Stimulated activated CD8-positive, alpha-beta memory T cell treated with anti-CD3 and anti-CD28 coated beads, Interleukin-15, amount 100 ng/mL, for 4 hours (primary cell): ENCODE measurements at regions not wholly inside any gene's neighbourhood (a gene's known extent, or its start where the extent isn't known, plus 50 kb on each side); places are given as distances from the start of the nearest gene placed in this dataset.

Source experiments
- DNase-seq, 2 donors: peaks; one replicate each; pipeline ENCODE4 v3.0.0-alpha.2; 2020; ENCODE audit warnings: low read depth in 2 of 2

GRCh38 chr21:35343046-35343819 is 294.1 kb upstream of the RUNX1 start:
- DNase-seq = no peak

DNA sequence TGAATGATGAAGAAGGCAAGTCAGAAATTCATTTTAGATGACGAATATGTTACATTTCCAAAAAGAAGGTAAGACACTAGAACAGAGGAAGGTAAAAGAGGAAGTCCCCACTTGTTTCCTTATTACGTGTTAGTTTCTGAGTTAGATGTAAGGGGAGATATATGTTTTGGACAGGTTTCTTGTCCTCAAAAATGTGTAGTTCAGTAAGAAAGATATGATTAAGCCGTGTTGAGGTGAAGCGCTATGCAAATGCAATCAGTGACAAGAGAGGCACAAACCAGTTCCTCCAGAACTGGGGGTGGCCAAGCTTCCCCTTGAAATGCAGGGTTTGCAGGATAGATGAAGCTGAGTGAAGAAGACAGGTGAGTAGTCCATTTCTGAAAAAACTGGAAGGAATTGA is 293.3 kb upstream of the RUNX1 start:
- DNase-seq = no peak

DNA sequence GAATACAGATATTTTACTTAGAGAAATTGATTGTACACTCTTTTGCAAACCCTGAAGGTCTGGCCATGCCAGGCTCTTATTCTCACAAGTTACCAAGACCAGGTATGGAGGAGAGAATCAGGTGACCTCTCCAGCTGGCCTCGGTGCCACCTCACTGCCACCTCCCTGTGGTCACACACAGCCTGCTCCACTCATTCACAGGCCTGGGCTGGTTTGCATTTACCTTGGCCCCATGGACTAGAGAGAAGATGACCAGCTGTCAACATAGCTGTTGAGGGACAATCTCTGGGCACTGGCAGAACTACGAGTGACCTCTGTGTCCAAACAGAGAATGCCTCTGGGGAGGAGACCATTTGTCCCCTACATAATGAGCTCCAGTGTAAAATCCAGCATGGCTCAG is 291.2 kb upstream of the RUNX1 start:
- DNase-seq = no peak

DNA sequence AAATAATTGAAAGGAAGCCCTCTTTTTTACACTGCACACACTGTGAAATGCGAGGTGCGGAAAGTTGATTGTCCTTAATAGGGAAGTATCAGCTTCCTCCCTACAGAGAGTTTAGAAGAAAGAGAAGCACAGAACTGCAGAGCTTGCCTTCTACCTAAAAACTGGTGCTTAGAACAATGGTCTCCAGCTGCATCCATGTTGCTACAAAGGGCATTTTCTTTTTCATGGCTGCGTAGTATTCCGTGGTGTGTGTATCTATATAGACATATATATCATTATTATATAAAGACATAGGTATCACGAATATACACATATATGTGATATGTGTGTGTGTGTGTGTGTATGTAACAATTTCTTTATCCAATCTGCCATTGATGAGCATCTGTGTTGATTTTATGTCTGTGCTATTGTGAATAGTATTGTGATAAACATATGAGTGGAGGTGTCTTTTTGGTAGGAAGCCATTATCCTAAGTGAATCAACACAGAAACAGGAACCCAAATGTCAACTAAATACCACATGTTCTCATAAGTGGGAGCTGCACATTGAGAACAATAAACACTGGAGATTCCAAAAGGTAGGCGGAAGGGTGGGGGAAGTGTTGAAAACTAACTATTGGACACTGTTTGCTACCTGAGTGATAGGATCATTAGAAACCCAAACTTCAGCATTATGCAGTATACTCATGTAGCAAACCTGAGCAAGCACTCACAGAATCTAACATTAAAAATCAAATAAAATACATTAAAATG is 290.0 kb upstream of the RUNX1 start:
- DNase-seq = no peak

GRCh38 chr21:35338281-35338680 is 289.2 kb upstream of the RUNX1 start:
- DNase-seq = no peak

DNA sequence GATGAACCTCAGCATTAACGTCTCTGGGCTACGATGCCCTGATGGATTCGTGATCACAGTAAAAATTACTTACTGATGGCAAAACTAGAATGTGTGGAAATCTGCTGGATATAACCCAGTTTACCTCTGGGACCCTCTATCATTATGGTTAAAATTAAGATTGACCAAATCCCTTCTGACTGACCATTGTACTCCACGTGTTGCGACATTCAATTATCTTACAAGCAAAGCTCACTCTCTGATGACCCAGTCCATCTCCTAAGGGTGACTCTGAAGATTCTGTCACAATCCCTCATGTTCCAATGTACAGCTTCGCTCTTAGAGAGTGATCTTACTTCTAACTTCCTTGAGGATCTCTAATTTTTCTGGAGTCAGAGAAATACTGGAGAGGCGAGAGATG is 288.5 kb upstream of the RUNX1 start:
- DNase-seq = no peak

DNA sequence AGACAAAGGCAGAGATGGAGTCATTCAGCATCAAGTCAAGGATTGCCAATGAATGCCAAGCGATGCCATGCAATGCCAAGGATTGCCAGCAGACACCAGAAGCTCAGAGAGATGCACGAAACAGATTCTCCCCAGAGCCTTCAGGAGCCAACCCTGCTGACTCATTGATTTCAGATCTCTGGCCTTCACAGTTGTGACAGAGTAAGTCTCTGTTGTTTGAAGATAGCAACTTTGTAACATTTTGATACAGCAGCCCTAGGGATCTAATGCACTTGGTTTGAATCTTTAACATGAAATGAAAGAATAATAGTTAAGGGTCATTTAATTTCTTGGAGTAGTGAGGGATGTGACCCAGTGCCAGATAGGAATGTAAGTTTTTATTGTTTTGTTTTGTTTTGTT is 287.4 kb upstream of the RUNX1 start:
- no peak for DNase-seq

GRCh38 chr21:35335951-35336446 is 286.9 kb upstream of the RUNX1 start:
- no peak for DNase-seq

DNA sequence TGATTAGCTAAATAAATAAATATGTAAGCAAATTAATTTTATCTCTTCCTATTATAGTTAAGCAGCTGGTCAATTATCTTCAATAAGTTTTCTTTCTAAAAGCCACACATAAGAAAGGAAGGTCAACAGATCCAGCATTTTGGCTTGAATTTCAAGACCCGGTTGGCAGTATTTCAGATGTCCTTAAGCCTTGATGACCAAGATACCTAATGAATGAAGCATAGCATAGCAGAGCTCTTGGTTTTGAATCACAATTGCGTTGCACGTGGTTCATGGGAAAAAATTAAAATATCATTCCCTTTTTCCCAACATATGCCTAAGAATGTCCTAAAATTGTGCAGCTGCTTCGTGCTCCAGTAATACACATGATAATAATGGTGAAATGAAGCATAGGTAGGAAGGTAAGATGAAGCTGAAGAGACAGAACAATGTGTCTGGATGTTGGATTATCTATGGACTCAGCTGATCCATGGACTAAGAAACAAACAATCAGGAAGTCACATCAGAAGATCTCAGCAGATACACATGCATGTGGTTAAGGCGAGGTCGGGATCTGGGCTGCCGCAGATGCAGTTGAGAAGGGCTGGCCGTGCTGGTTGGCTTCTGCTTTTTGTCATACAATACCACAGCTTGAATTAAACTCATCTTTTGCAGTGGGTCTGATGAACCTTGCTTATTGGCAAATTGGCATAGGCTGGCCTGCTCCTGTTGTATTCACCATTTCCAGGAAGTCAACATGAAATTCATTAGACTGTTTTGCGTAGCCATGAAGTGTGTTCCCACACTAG is 284.9 kb upstream of the RUNX1 start:
- no peak for DNase-seq

DNA sequence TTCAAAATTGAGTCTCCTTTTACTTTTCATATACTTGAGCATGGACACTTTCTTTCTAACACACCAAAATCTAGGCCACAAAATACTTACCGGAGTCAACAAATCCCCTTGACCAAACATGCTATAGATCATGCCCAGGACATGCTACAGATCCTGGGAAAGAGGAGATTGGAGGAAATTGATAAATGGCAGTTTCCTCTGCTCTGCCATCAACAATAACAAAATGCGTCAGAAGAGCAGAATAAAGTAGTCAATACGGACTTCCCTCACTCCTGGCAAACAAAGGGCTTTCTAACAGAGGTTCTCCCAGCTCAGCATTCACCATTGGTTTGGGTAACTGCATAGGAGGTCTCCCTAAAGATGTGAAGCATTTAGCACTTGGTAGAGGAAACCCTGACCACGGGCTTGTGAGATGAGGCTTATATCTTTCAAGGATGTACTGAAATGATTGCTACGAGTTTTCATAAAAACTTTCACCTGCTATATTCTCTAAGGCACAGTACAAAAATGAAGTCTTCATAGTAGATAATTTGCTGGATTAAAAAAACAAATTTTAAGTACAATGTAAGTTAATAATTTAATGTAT is 283.8 kb upstream of the RUNX1 start:
- DNase-seq = no peak

DNA sequence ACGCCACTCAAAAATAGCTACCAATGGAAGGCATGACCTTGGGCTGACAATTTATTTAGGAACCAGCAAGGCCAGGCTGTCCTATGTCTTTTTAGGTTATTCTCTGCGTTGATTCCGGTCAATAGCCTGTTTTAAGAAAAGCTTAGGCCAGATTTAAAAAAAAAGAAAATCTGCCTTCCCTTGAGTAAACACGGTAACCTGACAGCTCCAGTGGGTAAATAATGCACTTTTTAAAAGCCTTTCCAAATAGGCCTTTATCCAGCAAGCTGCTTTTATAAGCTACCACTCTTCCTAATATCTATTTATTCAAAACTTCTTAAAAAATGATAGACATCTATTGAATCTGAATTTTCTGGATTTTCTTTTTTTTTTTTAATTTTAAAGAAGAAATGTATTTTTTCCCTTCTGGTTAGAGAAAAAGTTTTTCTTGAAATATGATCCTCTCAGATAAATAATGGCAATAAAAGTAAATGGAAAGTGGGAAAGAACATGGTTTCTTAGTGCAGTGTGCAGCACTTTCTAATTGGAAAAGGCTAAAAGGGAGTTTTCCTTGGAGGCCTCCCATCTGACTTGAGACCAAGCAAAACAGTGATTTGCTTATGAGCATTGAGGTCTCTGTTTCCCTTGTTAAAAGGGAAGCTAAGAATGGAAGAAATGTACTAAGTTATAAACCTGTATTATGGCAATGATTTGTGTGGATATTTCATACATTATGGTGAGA is 281.0 kb upstream of the RUNX1 start:
- no peak for DNase-seq

GRCh38 chr21:35328856-35329455 is 279.9 kb upstream of the RUNX1 start:
- no peak for DNase-seq

- DNase-seq = no peak
Observed at GRCh38 chr21:35326677-35327076, 277.6 kb upstream of the RUNX1 start.

GRCh38 chr21:35325953-35326352 is 276.9 kb upstream of the RUNX1 start:
- DNase-seq = no peak

- DNase-seq = no peak
Observed at GRCh38 chr21:35324372-35325220, 275.5 kb upstream of the RUNX1 start.

DNA sequence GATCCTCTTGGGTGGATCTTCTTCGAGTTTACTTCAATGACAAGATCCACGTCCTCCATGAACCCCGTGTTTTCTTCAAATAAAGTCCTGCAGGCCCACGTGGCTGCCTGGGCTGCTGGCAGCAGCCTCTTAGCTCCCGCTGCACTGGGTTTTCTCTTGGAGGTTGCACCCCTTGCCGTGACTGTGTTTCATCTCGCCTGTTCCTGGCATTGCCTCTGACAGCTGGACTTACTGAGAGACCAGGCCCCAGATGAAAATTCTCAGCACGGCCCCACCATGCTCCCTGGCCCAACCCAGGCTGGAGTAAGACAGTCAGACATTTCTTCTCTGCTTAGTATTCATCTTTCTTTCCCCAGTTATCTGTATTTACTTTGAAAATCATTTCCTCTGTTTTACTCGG is 274.8 kb upstream of the RUNX1 start:
- no peak for DNase-seq

DNA sequence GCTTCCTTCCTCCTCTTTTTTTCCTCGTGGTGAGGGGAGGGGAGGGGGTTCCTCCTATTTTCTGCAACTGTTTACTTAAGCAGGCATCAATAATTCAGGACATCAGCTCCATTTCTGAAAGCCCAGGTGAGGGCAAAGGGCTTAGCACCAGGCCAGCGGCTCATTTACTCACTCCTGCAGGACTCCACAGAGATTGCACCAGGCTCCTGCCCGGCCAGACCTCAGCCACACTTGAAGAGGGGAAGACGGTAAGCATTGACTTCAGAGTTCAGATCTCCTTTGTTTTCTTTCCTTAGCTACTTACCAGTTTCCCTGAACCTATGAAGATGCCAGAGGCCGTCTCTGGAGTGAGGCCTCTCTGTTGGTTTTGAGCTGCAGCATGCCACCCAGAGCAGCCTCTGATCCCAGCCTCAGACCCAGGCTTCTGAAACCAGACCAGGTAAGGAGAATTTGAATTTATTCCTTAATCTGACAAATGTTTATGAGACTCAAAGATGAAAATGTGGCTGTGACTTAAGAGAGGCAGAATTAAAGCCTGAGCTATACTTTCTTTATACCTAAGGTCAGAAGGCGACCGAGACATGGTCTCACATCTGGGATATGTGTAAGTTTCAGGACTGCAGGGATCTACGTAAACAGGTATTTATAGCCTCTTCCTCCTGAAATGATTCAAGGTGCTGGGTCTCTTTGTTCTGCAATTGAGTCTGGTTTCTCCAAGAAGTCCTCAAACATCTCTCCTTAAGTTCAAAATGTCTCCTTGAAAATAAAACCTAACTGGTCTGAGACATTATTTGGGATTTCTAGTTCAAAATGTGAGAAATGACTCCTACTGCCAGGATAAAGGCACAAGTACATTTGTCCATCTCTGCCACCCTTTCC is 272.5 kb upstream of the RUNX1 start:
- no peak for DNase-seq

- no peak for DNase-seq
Observed at GRCh38 chr21:35319684-35320283, 270.7 kb upstream of the RUNX1 start.

DNA sequence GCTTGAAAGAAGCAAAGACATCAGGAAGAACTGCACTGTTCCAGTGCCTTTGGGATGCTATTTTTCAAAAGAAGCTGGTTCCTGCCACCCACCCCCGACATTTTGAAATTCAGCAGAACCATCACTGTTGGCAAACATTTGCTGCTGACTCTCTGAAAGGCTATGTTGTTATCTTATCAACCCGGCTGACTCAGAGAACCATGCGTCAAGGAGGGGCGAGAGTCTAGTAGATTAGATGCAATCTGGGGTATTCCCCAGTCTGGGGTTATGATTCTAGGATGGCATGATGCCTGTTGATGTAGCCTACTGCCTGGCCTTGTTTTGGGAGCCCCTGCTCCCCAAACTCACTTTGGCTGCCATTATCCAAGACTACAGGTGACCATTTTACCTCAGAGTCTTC is 267.8 kb upstream of the RUNX1 start:
- DNase-seq = no peak
